Iris pigment epithelial cell (primary cell): ENCODE measurements at regions not wholly inside any gene's neighbourhood (a gene's known extent, or its start where the extent isn't known, plus 50 kb on each side); places are given as distances from the start of the nearest gene placed in this dataset.

Source experiments
- DNase-seq: peaks from one replicate; pipeline ENCODE4 v3.0.0-alpha.2; 2011; ENCODE audit warnings: low read depth

DNA sequence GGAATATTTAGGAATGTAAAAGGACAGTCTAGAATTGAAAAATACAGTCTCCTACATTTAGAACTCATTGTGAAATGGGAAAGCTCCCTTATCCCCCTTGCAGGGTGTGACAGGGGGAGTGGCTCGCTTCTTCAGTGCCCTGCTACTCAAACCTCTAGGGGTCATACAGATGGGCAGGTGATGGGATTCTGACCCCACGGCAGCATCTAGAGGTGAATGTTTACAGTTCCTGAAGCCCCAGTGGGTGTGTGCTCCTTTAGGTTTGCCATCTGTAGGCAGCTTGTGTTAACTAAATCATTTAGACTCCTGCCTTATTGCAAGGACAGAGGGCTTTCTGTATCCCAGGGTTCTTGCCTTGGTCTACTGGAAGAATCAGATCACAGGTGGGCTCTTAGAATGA lies 271.0 kb upstream of the MPDZ start:
- DNase-seq: no peak

DNA sequence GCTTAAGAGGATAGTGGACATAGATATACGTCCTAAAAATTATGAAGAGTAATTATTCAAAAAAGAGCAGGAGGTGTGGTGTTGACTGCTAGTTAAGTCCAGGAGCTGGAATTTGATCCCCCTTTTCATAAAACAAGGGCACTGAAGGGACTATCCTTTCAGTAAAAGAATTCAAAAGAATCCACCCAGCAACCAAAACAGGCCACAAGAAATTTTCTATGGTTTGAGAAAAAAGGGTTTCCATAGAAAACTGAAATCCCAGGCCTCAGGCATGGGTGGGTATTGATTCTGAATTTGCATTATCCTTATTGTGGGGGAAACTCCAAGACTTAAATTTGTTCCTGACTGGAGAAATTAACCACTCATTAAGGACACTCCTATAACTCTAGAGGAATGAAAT lies 269.0 kb upstream of the MPDZ start:
- no peak for DNase-seq

DNA sequence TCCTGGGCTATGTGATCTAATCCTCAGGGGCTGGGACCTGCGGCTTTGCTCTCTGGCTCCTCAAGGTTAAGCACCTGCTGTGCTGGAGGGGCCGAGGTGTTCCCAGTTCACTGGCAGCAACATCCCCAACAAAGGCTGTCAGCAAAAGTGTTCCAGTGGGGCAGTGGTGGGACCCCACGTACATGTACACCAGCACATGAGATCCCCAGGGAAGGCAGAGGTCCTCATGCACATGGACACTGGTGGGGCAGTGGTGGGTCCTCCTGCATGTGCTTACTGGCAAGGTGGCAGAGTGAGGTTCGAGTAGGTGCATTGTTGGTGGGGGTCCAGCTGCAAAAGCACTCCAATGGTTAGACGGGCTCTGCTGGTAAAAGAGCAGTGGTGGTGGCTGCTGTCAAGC lies 255.6 kb upstream of the MPDZ start:
- DNase-seq: no peak

DNA sequence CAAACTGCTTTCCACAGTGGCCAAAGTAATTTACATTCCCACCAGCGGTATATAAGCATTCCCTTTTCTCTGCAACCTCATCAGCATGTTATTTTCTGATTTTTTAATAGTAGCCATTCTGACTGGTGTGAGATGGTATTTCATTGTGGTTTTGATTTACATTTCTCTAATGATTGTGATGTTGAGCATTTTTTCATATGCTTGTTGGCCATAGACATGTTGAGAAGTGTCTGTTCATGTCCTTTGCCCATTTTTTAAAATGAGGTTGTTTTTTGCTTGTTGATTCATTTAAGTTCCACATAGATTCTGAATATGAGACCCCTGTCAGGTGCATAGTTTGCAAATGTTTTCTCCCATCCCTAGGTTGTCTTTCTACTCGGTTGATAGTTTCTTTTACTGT lies 254.5 kb upstream of the MPDZ start:
- DNase-seq: no peak

DNA sequence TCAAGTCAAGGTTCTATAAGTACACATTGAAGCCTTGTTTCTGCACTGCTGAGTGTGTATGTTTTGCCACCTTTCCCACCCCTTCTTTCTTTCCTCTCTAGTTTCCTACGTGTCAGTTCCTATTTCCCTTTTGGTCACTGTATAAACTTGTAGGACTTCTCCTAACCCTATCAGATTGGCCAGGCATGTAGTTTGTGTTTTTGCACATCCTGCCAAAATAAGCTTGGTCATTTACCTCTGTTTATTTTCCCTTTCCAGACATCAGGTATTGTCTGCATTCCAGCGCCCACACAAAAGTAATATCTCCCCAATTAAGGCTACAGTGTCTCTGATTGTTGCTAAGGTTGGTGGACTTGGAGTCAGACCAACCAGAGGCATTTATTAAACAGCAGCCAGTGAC lies 252.9 kb upstream of the MPDZ start:
- DNase-seq: no peak

DNA sequence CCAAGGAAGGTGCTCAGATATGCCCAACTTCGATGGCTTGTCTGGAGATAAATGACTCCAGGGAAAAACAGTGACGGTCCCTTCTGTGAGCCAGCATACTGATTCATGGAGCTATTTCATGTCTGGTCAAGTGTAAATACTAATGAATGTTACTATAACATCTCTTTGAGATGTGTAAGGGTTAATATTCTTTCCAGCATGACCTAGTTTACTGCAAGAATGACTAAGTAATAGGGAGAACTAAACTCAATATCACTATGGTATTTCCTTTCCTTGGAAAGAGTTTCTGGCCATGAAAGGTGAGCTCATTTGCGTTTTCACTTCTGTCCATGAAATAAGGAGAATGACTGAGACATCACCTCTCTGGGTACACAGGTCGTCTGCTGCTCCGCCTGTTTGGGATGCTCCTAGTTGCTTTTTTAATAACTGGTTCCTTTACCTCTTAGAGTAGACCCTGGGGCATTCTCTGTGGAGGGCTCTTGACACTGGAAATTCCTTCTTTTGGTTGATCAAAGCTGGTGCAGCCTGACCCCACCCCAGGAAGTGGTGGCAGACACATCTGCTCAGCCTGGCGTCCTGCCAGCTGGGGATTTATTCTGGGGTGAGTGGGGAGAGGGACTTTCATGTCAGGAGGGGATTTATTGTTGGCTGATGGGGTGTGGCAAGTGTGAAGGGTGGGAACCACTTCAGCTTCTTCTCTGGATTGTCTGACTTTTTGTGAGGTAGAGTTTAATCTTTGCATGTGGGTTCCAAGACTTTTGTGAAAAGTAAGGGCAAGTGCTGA lies 250.0 kb upstream of the MPDZ start:
- no peak for DNase-seq

DNA sequence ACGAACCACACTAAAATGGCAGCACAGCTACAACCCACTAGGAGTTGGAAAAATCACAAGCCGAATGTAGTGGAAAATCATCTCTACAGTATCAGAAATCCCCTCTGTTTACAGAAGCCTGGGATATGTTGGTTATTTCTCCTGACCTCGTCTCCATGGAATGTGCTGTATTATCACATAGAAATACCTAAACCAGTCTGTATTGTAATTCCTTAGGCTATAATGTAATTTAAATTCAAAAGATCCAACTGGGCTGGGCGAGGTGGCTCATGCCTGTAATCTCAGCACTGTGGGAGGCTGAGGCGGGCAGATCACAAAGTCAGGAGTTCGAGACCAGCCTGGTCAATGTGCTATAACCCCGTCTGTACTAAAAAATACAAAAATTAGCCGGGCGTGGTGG lies 244.8 kb upstream of the MPDZ start:
- peak; percentile 39 for DNase-seq

DNA sequence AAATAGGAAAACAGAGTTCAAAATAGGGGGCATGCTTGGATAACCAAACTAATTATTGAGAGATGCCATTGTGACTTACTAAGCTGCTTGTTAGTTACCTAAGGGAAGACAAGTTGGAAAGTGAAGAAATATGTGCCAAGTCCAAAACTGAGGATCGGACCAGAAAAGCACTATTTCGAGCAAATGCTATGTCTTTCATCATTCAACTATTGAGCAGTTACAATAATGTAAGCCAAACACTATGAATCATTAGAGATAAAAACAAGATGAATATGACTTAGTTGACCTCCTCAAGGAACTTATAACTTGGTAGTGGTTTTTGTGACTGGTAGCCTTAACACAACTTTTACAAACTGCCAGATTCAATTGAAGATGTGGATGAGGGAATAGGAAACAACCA lies 240.6 kb upstream of the MPDZ start:
- peak; percentile 13 for DNase-seq

DNA sequence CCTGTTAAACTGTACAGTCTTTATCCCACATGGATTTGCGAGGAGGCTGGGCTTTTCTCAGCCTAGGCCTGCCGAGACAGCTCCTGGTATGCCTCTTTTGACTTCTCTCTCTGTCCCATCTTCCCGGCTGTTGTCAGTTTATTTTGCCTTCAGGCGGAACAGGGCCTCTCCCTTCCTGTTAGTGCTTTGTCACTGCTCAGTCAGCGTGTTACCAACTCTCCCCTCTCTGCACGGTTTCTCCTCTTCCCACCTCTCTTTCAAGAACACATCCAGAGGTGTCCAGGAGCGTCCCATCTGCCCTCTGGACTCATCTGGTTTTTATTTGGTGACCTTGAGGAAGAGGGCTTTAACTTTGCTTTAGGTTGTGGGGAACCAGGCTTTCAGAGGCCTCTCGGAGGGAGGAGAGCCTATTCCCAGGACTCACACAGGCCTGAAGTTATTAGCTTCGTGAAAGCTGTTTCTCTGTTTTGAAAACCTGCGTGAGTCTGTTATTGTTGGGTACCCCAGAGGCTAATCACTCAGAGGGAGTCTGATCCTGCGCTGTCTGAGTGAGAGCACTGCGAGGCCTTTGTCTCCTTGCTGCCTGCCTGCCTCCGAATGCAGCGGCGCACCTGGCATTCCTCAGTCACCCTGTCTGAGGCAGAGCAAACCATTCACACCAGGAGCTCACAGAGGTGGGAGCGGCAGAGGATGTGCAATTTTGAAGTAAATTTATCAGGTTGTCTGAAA lies 234.4 kb upstream of the MPDZ start:
- peak; percentile 35 for DNase-seq

DNA sequence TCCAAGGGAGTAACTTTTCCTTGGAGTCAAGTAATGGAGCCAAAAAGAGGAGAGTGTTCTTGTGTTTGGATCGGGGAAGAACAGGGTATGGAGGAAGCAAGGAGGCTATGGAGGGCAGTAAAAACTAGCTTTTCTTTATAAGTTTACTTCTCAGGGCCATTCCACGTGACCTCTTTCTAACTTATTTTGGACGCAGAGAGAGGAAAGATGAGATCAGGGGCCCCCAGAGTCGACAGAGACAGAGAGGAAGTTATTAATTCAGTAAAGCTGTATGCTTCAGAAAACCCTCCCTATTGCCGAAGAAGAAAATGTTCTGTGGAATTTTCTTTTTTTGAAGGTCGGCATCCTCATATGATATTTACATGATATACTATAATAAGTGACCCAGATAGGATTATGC lies 233.8 kb upstream of the MPDZ start:
- peak; percentile 37 for DNase-seq

DNA sequence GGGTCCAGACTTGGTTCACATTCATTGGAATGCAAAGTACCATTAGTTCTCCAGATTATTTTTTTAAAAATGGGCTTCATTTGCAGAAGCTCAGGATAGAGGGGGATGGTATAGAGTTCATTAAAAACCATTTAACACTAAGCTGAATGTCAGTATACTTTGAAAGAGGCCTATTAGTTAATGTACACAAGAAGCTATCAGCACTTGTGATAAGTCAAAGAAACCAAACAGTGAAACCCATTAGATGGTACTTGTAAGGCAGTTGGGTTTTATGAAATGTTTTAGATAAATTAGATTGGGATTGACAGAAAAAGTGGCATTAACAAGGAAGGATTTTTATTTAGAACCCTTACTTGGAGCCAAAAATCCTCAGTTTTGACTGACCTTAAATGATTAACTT lies 229.2 kb upstream of the MPDZ start:
- no peak for DNase-seq

DNA sequence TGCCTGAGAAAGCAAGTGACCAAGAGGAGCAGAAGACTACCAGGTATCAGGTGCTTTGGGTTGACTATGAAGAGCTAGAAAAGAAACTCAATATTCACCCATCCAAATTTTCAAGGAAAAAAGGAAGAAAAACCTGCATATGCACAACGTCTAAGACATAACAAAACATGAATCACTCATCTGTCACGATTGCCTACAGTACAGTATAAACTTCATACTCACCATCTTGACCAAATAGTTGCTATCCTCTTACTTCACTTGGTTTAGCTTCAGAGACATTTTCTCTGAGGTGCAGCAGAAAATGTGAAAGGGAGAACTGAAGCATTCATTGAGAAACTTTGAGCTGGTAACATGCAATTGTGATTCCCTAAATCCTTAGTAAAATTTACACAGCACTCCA lies 228.6 kb upstream of the MPDZ start:
- no peak for DNase-seq

DNA sequence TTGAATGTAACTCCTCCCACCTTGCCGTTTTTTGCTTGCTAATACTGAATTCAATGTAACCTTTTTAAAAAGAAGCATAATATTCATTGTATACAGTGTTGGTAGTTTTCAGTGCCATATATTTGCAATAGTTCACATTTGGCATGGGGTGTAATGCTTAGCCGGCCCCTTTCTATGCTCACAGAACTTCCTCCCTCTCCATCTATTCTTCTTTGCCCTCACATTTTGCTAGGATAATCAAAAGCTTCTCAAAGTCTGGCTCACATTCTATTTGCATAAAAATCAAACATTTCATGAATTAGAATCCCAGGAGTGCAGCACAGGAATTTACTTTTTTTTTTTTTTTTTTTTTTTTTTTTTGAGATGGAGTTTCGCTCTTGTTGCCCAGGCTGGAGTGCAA lies 226.3 kb upstream of the MPDZ start:
- no peak for DNase-seq

DNA sequence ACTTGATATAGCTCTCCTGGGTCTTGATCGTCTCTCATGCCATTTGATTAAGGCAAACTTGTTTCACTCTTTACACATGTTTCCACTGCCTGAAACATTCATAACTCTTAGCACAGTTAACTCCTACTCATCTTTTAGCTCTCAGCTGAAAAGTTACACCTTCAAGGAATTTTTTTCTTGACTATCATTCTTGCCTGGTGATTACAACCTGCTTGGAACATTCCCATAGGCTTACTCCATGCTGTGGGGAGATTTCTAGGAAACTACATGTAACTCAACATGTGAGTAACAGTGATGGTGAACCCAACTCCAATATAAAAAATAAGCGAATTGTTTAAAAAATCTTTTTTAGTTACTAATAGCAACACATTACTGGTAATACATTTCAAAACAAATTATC lies 224.1 kb upstream of the MPDZ start:
- no peak for DNase-seq

DNA sequence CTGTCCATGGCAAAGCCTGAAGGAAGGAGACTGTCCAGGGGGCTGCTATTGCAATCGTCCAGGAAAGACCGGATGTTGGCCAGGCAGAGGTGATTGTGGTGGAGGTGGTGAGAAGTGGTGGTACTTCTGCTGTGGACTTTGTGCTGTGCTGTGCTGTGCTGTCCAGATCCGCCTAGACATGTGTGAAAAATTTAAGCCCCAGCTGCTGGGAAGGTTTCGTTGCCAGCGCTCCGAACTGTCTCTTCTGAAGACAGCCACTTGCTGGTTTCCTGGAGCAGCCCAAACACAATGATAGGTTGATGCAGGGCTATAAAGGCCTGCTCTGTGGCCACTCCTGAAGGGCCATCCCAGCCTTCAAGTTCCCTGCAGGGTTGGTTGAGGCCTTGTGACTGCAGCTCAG lies 223.0 kb upstream of the MPDZ start:
- DNase-seq: no peak

DNA sequence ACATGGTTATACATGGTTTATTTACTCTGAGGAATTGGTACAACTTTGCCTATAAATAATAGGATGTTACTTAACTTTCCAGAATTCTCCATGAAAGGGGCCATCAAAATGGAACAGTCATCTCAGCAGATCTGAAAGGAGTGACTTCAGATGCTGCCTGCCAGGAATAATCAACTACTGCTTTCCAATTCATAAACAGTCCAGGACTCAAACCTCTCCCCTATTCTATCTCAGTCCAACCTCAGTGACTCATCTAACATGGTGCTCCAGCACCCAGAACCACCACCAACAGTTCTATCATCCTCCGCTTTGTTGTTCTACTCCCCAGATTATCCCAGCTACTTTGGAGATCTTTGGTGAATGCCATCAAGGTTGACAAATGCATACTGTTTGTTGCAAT lies 221.5 kb upstream of the MPDZ start:
- no peak for DNase-seq

DNA sequence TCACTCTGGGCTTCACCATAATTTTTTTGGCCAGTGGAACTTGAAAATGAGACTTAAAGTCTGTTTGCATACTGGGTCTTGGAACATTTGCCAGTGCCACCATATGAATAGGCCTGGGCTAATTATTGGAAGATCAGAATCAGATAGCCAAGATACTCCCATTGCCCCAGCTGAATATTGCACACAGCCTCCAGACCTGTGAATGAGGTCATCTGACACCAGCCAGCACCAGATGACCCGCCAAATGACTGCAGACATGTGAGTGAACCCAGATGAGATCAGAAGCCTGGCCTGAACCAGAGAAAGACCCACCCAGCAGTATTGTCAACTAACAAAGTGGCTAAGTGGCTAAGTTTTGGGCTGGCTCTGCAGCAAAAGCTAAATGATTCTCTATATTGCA lies 220.5 kb upstream of the MPDZ start:
- DNase-seq: no peak

DNA sequence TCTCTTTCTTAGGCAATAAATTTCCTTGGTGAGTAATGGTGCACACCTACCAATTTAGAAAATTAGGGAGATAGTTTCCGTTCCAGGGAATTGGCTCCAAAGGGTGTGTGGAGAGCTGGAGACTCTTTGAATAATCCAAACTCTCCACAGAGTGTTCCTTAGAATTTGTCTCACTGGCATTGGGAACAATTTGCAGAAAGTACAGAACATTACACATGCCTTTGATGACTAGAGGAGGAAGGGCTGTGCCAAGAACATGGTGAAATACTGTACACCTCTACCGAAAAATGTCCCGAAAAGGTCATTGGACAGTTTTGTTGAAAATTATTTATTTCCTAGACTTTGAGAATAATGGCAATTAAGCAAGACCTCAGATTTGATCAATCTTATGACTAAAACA lies 214.2 kb upstream of the MPDZ start:
- DNase-seq: no peak

DNA sequence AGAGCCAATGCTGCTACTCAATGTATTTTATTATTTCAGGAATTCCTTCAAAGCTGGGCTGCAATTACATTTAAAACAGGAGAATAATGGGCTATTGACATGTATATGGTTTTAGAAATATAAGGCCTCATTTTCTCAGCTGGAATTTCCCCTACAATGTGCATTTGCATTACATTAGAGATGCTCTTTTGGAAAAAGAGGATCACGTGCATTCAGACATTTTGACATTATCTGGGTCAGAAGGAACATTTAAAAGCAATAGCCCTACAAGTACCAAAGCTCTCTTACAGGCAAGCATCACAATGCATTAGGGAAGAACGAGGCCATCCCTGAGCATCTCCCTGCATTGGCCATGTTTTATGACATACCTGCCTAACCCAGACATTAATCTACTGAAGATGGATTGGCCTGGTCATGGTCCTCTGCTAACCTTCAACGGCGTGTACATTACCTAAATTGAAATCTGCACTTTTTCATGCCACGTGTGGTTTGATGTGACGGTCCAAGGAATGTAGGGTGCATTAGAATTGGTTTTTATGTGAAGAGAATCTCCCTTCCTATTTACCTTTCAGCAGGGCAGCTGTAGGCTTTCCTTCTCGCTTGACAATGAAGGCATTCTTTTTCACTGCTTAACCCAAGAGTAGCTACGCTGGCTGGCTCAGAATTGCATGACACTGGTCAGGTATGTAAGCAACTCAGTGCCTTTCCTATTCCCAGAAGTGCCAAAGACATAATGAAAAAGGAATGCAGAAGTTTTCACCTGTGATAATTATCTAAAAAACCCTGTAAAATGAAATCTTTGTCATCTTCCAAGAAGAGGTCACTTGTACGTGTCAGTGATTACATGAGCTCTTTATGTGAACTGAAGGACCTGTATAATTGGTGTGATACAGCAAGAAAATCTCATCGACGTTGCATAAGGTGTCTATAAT lies 212.3 kb upstream of the MPDZ start:
- no peak for DNase-seq

DNA sequence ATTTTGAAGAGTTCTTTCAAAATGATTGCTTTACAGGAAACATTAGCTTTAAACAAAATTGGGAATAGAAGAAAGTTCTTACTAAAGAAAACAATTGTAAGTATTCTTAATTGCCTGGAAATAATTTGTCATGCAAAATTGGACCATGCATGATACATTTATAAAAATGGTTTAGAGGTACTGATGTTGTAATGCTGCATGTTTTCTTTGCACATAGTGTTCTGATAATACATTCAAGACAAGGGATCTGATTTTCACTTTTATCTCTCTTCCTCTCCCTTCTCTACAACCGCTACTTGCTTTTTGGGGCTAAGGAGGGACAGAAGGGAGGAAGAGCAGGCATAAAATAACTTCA lies 211.6 kb upstream of the MPDZ start:
- no peak for DNase-seq

DNA sequence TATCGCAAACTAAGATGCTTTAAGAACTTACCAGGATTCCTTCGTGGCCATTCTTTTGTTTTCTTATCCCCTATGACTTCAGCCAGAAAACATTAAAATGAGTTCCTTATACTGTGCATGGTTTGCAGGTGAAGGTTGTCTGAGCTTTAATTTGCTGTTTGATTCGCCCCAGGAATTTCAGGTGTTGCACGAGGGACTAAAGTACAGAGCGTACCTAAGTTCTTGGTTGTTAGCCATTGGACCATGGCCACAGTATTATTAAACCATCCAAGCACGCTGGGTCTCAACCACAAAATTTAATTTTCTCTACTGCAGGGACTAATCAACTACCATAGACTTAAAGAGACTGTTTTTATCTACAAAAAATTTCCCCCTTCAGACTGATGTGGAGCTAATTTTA lies 208.4 kb upstream of the MPDZ start:
- no peak for DNase-seq

DNA sequence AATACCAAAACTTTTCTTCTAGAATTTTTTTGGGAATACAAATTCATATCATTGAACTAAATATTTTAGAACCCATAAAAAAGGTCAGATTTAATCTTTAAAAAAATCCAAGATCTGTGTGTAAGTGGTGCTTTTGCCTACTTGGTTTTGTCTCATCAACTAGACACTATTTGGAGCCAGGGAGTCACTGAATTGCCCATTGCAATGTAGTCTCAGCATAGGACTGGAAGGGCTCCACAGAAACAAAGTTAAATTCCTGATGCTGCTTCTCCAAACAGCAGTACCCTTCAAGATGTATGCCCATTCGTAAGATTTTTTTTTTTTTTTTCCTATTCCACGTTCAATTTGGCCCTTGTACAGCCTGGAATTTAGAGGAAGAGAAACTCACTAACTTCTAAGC lies 208.0 kb upstream of the MPDZ start:
- no peak for DNase-seq

DNA sequence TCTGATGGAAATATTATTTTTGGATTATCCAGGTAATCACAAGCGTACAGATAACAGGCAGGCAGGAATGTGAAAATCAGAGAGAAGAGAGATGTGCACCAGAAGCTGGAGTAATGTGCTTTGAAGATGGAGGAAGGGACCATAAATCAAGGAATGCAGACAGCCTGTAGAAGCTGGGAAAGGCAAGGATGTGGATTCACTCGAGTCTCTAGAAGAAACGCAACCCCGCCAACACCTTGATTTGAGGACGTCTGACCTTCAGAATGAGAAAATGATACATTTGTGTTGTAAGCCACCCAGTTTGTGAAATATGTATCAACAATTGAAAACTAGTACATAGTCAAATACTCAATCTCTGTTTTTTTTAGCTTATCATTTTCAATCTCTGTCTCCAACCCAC lies 207.6 kb upstream of the MPDZ start:
- DNase-seq: no peak
